ENCODE measurements at regions not wholly inside any gene's neighbourhood (a gene's known extent, or its start where the extent isn't known, plus 50 kb on each side); places are given as distances from the start of the nearest gene placed in this dataset.

DNA sequence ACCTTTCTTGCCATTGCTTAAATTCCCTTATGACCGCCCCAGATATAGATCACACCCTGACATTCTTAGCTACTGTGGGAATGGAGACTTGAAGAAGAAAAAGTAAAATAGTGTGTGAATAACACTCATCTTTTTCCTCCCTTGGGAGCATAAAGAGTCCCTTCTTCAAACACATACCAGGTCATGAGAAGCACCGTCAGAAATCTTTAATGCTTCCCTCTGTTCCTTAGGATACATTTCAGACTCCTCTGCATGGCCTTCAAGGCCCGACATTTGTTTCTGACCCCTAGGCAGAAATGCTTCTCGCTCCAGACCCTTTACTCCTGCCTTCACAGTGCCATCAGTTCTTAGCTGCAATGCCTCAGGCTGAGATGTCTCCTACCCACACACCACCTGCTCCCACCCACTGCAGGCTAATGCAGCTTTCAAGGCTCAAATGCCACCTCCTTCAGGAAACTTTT is 143.8 kb upstream of the IL12A start:
- DNase-seq (no peak), ATAC-seq (ENCODE audit: low FRiP score in 2 of 2) (no peak)
- 60 to 79% methylated on average over 4 of the region's 4 CpGs for WGBS, 2 donors
- peaks cover 11 to 29% (median 14%) of the 10 kb centered on the region in 4 donors for H3K4me1 ChIP-seq
- no peak overlapping the region for H3K4me3 ChIP-seq
- no peaks in the 10 kb centered on the region for H3K36me3 ChIP-seq
- no peaks in the 10 kb centered on the region for H3K27me3 ChIP-seq
- no peak for TF ChIP-seq POLR2AphosphoS5 (IDR thresholded peaks at IDR 0.05)
- TF ChIP-seq CTCF (IDR thresholded peaks at IDR 0.05), result no peak
- H3K27ac ChIP-seq, result peak overlapping the region in 2 of 4 donors; percentile 23 to 28
- H3K9me3 ChIP-seq, result no peaks in the 10 kb centered on the region

DNA sequence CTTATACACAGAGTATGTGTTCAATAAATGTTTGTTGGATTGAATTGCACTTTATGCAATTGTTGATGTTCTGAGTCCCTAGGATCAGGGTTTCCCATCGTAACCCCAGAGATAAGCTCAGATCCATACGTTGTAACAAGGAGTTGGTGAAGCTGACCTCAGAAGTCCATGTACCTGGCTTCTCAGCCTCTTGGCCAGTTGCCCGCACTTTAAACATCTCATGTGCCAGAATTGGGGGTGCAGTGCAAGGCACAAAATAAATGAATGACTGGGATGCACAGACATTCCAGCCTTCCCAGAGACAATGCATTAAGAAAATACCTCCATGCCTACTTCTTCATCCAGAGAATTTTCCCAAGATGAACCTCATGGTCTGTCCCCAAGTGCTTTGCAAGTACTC is 142.9 kb upstream of the IL12A start:
- ATAC-seq (ENCODE audit: low FRiP score in 2 of 2), result no peak
- no peak for TF ChIP-seq CTCF (IDR thresholded peaks at IDR 0.05)
- 89 to 94% methylated on average over 3 of the region's 3 CpGs for WGBS, 2 donors
- Histone ChIP-seq H3K36me3 (no peaks in the 10 kb centered on the region), H3K4me3 (no peak overlapping the region), H3K27me3 (no peaks in the 10 kb centered on the region), H3K4me1 (peaks cover 6 to 23% (median 12%) of the 10 kb centered on the region in 4 donors), H3K9me3 (no peaks in the 10 kb centered on the region), H3K27ac (no peak overlapping the region)
- no peak for DNase-seq

GRCh38 chr3:159846255-159846654 is 142.4 kb upstream of the IL12A start:
- peaks cover 6 to 23% (median 12%) of the 10 kb centered on the region in 4 donors for H3K4me1 ChIP-seq
- WGBS, 2 donors, result 55% methylated on average over 1 of the region's 1 CpG
- TF ChIP-seq POLR2A (IDR thresholded peaks at IDR 0.05), result no peak
- TF ChIP-seq EP300 (IDR thresholded peaks at IDR 0.05), result no peak
- TF ChIP-seq POLR2AphosphoS5 (IDR thresholded peaks at IDR 0.05), result no peak
- TF ChIP-seq CTCF (IDR thresholded peaks at IDR 0.05), result no peak

GRCh38 chr3:159848348-159849118 is 140.1 kb upstream of the IL12A start:
- ATAC-seq (ENCODE audit: low FRiP score in 2 of 2) (peak in 1 of 2 donors; percentile 22), DNase-seq (no peak)
- 75 to 76% methylated on average over 3 of the region's 3 CpGs for WGBS, 2 donors
- Histone ChIP-seq H3K4me1 (peaks cover 27 to 37% (median 33%) of the 10 kb centered on the region in 4 donors), H3K4me3 (no peak overlapping the region), H3K27ac (no peak overlapping the region), H3K9me3 (no peaks in the 10 kb centered on the region), H3K27me3 (no peaks in the 10 kb centered on the region), H3K36me3 (no peaks in the 10 kb centered on the region)
- TF ChIP-seq EP300 (IDR thresholded peaks at IDR 0.05), result no peak
- TF ChIP-seq POLR2A (IDR thresholded peaks at IDR 0.05), result no peak
- TF ChIP-seq POLR2AphosphoS5 (IDR thresholded peaks at IDR 0.05), result no peak
- no peak for TF ChIP-seq CTCF (IDR thresholded peaks at IDR 0.05)

More at GRCh38 chr3:159846255-159846654, 142.4 kb upstream of the IL12A start:
- no peak for DNase-seq
- H3K36me3 ChIP-seq, result no peaks in the 10 kb centered on the region
- H3K27me3 ChIP-seq, result no peaks in the 10 kb centered on the region
- H3K4me3 ChIP-seq, result no peak overlapping the region
- no peak overlapping the region for H3K27ac ChIP-seq
- no peaks in the 10 kb centered on the region for H3K9me3 ChIP-seq
- ATAC-seq (ENCODE audit: low FRiP score in 2 of 2), result no peak

- WGBS, 2 donors, result 21 to 45% methylated on average over 4 of the region's 4 CpGs
- ATAC-seq (ENCODE audit: low FRiP score in 2 of 2), result no peak
- no peak for DNase-seq
- no peaks in the 10 kb centered on the region for H3K27me3 ChIP-seq
- no peaks in the 10 kb centered on the region for H3K36me3 ChIP-seq
- H3K4me3 ChIP-seq, result no peak overlapping the region
- H3K4me1 ChIP-seq, result peaks cover 24 to 43% (median 32%) of the 10 kb centered on the region in 4 donors
- H3K27ac ChIP-seq, result no peak overlapping the region
- no peak for TF ChIP-seq POLR2A (IDR thresholded peaks at IDR 0.05)
- no peak for TF ChIP-seq EP300 (IDR thresholded peaks at IDR 0.05)
- no peak for TF ChIP-seq CTCF (IDR thresholded peaks at IDR 0.05)
- TF ChIP-seq POLR2AphosphoS5 (IDR thresholded peaks at IDR 0.05), result no peak
- H3K9me3 ChIP-seq, result no peaks in the 10 kb centered on the region
Measured at GRCh38 chr3:159850481-159850880, 138.2 kb upstream of the IL12A start.
